Stomach (tissue), 8 donors: ENCODE measurements at regions not wholly inside any gene's neighbourhood (a gene's known extent, or its start where the extent isn't known, plus 50 kb on each side); places are given as distances from the start of the nearest gene placed in this dataset.

Source experiments
- DNase-seq, 2 donors: peaks; one replicate each; pipeline versions ENCODE4 v3.0.0 to v3.0.0-alpha.2; 2013 to 2019
- H3K27ac ChIP-seq, 5 donors: fragments of 200-600 bp in 4 of 5; sonication (generic) in 4 of 5; one replicate each; pipeline ENCODE4 v1.5.1; 2013 to 2019; ENCODE audit warnings: mild to moderate bottlenecking in 1 of 5, moderate library complexity in 1 of 5
- H3K27me3 ChIP-seq, 3 donors: fragments of 200-600 bp; sonication (generic); one replicate each; pipeline ENCODE4 v1.5.1; 2017 to 2019; ENCODE audit warnings: mixed run types in 1 of 3
- H3K36me3 ChIP-seq, 4 donors: fragments of 200-600 bp; sonication (generic); 1 replicate in 3 of 4; 2 replicates in 1 of 4; pipeline ENCODE4 v1.5.1; 2016 to 2019
- H3K4me1 ChIP-seq, 4 donors: fragments of 200-600 bp; sonication (generic); one replicate each; pipeline ENCODE4 v1.5.1; 2016 to 2019
- H3K4me3 ChIP-seq, 4 donors: fragments of 200-600 bp; sonication (generic) in 3 of 4; one replicate each; pipeline ENCODE4 v1.5.1; 2016 to 2019; ENCODE audit warnings: mild to moderate bottlenecking in 1 of 4
- H3K9me3 ChIP-seq, 4 donors: fragments of 200-600 bp; sonication (generic); one replicate each; pipeline ENCODE4 v1.5.1; 2016 to 2019
- EP300 ChIP-seq: sonication (generic); formaldehyde crosslinking; IDR thresholded peaks from one replicate; pipeline ENCODE4 v1.6.1; 2017; ENCODE audit warnings: antibody characterized with exemption
- POLR2A ChIP-seq, 4 donors: fragments of 450-650 bp; IDR thresholded peaks; one replicate each; pipeline ENCODE4 v1.6.1; 2016; ENCODE audit warnings: antibody characterized with exemption in 4 of 4, control low read depth in 2 of 4, mild to moderate bottlenecking in 1 of 4, moderate library complexity in 1 of 4
- POLR2AphosphoS5 ChIP-seq, 3 donors: sonication (generic); formaldehyde crosslinking; IDR thresholded peaks; one replicate each; pipeline ENCODE4 v1.6.1; 2016; ENCODE audit warnings: antibody characterized with exemption in 3 of 3
- WGBS, 5 donors: extraction: QIAGEN DNeasy Blood & Tissue Kit in 3 of 5; methylation state at CpG; one replicate each; pipeline versions ENCODE4 v1.1.5 to v1.1.7; 2013 to 2018; 5-methylcytosine and 5-hydroxymethylcytosine counted together
- intact Hi-C: fragments of 100-400 bp; cut with DNase I; formaldehyde crosslinking; loops from one replicate; pipeline ENCODE4 v1.15.1; 2023; ENCODE audit warnings: low total_unique reads
- TF ChIP-seq, protein P1 (sequence below), 7 experiments: fragments of 450-650 bp in 4 of 7; fragments of 200-600 bp in 3 of 7; sonication (generic) in 3 of 7; IDR thresholded peaks; one replicate each; pipeline ENCODE4 v1.5.1; 2016 to 2019; ENCODE audit warnings: antibody characterized with exemption in 7 of 7, control low read depth in 2 of 7, mild to moderate bottlenecking in 1 of 7
- donor health status: healthy with polysubstance abuse.
- donor health status: Bipolar disorder and iron deficiency.
- donor health status: healthy.

- Histone ChIP-seq H3K27ac (no peak overlapping the region), H3K4me3 (no peak overlapping the region), H3K9me3 (no peaks in the 10 kb centered on the region), H3K4me1 (no peaks in the 10 kb centered on the region), H3K36me3 (no peaks in the 10 kb centered on the region), H3K27me3 (no peaks in the 10 kb centered on the region)
- TF ChIP-seq POLR2AphosphoS5 (IDR thresholded peaks at IDR 0.05) (no peak), POLR2A (IDR thresholded peaks at IDR 0.05) (no peak), EP300 (no peak)
- TF ChIP-seq, protein P1, sequence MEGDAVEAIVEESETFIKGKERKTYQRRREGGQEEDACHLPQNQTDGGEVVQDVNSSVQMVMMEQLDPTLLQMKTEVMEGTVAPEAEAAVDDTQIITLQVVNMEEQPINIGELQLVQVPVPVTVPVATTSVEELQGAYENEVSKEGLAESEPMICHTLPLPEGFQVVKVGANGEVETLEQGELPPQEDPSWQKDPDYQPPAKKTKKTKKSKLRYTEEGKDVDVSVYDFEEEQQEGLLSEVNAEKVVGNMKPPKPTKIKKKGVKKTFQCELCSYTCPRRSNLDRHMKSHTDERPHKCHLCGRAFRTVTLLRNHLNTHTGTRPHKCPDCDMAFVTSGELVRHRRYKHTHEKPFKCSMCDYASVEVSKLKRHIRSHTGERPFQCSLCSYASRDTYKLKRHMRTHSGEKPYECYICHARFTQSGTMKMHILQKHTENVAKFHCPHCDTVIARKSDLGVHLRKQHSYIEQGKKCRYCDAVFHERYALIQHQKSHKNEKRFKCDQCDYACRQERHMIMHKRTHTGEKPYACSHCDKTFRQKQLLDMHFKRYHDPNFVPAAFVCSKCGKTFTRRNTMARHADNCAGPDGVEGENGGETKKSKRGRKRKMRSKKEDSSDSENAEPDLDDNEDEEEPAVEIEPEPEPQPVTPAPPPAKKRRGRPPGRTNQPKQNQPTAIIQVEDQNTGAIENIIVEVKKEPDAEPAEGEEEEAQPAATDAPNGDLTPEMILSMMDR (IDR thresholded peaks at IDR 0.05): no peak
- WGBS, 5 donors: 80 to 92% (median 86%) methylated on average over 4 of the region's 4 CpGs
- intact Hi-C loops: no loop called here
- DNase-seq: no peak
Measured at GRCh38 chr20:11120431-11120830, 446.6 kb upstream of the JAG1 start.

- Histone ChIP-seq H3K4me3 (no peak overlapping the region), H3K4me1 (no peaks in the 10 kb centered on the region), H3K9me3 (no peaks in the 10 kb centered on the region), H3K36me3 (no peaks in the 10 kb centered on the region), H3K27ac (no peak overlapping the region), H3K27me3 (no peaks in the 10 kb centered on the region)
- no peak for DNase-seq
- whole genome bisulfite sequencing, 5 donors: 61 to 70% (median 63%) methylated on average over 2 of the region's 2 CpGs
- intact Hi-C loops: no loop called here
- TF ChIP-seq, protein P1 (IDR thresholded peaks at IDR 0.05): no peak
- no peak for TF ChIP-seq POLR2A (IDR thresholded peaks at IDR 0.05)
- TF ChIP-seq EP300: no peak
- no peak for TF ChIP-seq POLR2AphosphoS5 (IDR thresholded peaks at IDR 0.05)
Measured at GRCh38 chr20:11124849-11125505, 451.2 kb upstream of the JAG1 start.

GRCh38 chr20:11128220-11128718 lies 454.5 kb upstream of the JAG1 start:
- H3K4me3 ChIP-seq: no peak overlapping the region
- intact Hi-C loops: no loop called here
- H3K27ac ChIP-seq: no peak overlapping the region
- peak in 1 of 2 donors; percentile 53 for DNase-seq
- no peaks in the 10 kb centered on the region for H3K36me3 ChIP-seq
- peaks cover 0 to 10% (median 3%) of the 10 kb centered on the region in 4 donors for H3K4me1 ChIP-seq
- TF ChIP-seq EP300 (no peak), POLR2A (IDR thresholded peaks at IDR 0.05) (no peak), POLR2AphosphoS5 (IDR thresholded peaks at IDR 0.05) (no peak)
- TF ChIP-seq, protein P1 (IDR thresholded peaks at IDR 0.05): no peak
- H3K9me3 ChIP-seq: no peaks in the 10 kb centered on the region
- no peaks in the 10 kb centered on the region for H3K27me3 ChIP-seq
- 43 to 55% (median 47%) methylated on average over 3 of the region's 3 CpGs for WGBS, 5 donors

DNA sequence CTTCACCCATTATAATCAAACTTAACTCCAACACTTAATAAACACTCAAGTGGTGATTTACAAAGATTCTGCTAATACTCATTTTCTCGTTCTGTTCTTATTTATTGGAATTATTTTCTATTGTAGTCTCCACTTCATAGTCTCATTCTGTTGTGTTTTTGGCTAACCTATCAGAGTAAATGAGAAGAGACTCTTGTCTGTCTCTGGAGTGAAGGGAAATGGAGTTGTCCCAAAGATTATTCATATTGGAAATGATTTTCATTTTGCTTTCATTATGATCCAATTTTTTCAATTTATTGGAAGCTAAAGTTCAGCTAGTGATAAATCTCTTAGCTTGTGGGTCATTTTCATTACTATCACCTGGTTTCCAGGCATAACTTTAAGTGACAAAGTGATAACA lies 454.9 kb upstream of the JAG1 start:
- Histone ChIP-seq H3K27ac (no peak overlapping the region), H3K27me3 (no peaks in the 10 kb centered on the region), H3K4me1 (peaks cover 0 to 13% (median 3%) of the 10 kb centered on the region in 4 donors), H3K36me3 (no peaks in the 10 kb centered on the region), H3K9me3 (no peaks in the 10 kb centered on the region), H3K4me3 (no peak overlapping the region)
- TF ChIP-seq POLR2A (IDR thresholded peaks at IDR 0.05): no peak
- TF ChIP-seq POLR2AphosphoS5 (IDR thresholded peaks at IDR 0.05): no peak
- no peak for TF ChIP-seq EP300
- TF ChIP-seq, protein P1 (IDR thresholded peaks at IDR 0.05): no peak
- DNase-seq: no peak
- intact Hi-C loops: no loop called here
- 59 to 81% (median 75%) methylated on average over 1 of the region's 1 CpG for WGBS, 5 donors
